GM23248 (cell line): ENCODE measurements at regions not wholly inside any gene's neighbourhood (a gene's known extent, or its start where the extent isn't known, plus 50 kb on each side); places are given as distances from the start of the nearest gene placed in this dataset.

Experiments
- DNase-seq: peaks from one replicate; pipeline ENCODE4 v3.0.0-alpha.2; 2015
- H2AFZ ChIP-seq: fragments of 200-600 bp; sonication (generic); 2 replicates; pipeline ENCODE4 v1.6.1; 2016; ENCODE audit warnings: antibody characterized with exemption
- H3F3A ChIP-seq: fragments of 200-600 bp; sonication (generic); 2 replicates; pipeline ENCODE4 v1.6.1; 2016; ENCODE audit warnings: mild to moderate bottlenecking, antibody characterized with exemption, mixed run types; ENCODE audit not compliant: insufficient read depth
- H3K27ac ChIP-seq: fragments of 200-600 bp; sonication (generic); 2 replicates; pipeline ENCODE4 v1.5.1; 2016; ENCODE audit warnings: mild to moderate bottlenecking
- H3K27me3 ChIP-seq: fragments of 200-600 bp; sonication (generic); replicated peaks from 2 replicates; pipeline ENCODE4 v1.6.1; 2016; ENCODE audit warnings: mild to moderate bottlenecking; ENCODE audit not compliant: insufficient read depth
- H3K36me3 ChIP-seq: fragments of 200-600 bp; sonication (generic); 2 replicates; pipeline ENCODE4 v1.6.1; 2016; ENCODE audit warnings: low read depth, mild to moderate bottlenecking
- H3K4me1 ChIP-seq: fragments of 200-600 bp; sonication (generic); 2 replicates; pipeline ENCODE4 v1.6.1; 2016; ENCODE audit warnings: mild to moderate bottlenecking; ENCODE audit not compliant: insufficient read depth
- H3K4me2 ChIP-seq: fragments of 200-600 bp; sonication (generic); one replicate; pipeline ENCODE4 v1.6.1; 2016; ENCODE audit warnings: mild to moderate bottlenecking; ENCODE audit not compliant: unreplicated experiment
- H3K4me3 ChIP-seq: fragments of 200-600 bp; sonication (generic); 2 replicates; pipeline ENCODE4 v1.5.1; 2016; ENCODE audit warnings: mild to moderate bottlenecking
- H3K79me2 ChIP-seq: fragments of 200-600 bp; sonication (generic); 2 replicates; pipeline ENCODE4 v1.6.1; 2016; ENCODE audit warnings: mild to moderate bottlenecking; ENCODE audit not compliant: insufficient read depth
- H3K9ac ChIP-seq: fragments of 200-600 bp; sonication (generic); 2 replicates; pipeline ENCODE4 v1.6.1; 2016; ENCODE audit warnings: mild to moderate bottlenecking
- H3K9me2 ChIP-seq: fragments of 200-600 bp; sonication (generic); 2 replicates; pipeline ENCODE4 v1.6.1; 2016; ENCODE audit warnings: mixed run types, mild to moderate bottlenecking, moderate library complexity; ENCODE audit not compliant: insufficient read depth
- H3K9me3 ChIP-seq: fragments of 200-600 bp; sonication (generic); one replicate; pipeline ENCODE4 v1.6.1; 2017; ENCODE audit warnings: low read depth
- H4K20me1 ChIP-seq: fragments of 200-600 bp; sonication (generic); 2 replicates; pipeline ENCODE4 v1.6.0; 2016; ENCODE audit not compliant: insufficient read depth
- EZH2 ChIP-seq: fragments of 200-600 bp; sonication (generic); IDR thresholded peaks from 2 replicates; pipeline ENCODE4 v1.6.1; 2018; ENCODE audit warnings: antibody characterized with exemption, mild to moderate bottlenecking; ENCODE audit not compliant: insufficient read depth, poor library complexity, severe bottlenecking
- EZH2phosphoT487 ChIP-seq: fragments of 200-600 bp; sonication (generic); IDR thresholded peaks from 2 replicates; pipeline ENCODE4 v1.6.1; 2018; ENCODE audit warnings: antibody characterized with exemption, moderate library complexity, mild to moderate bottlenecking, low read depth; ENCODE audit not compliant: insufficient read depth
- WGBS, 2 experiments: methylation state at CpG; one replicate each; pipeline ENCODE4 v1.1.6; 2015 to 2017; ENCODE audit warnings: low lambda C conversion rate in 2 of 2, low coverage in 1 of 2; ENCODE audit errors: missing lambda C conversion rate in 2 of 2; 5-methylcytosine and 5-hydroxymethylcytosine counted together
- in situ Hi-C: fragments of 300-500 bp; cut with MboI; formaldehyde crosslinking; loops from 2 replicates; pipeline ENCODE4 v1.15.0; 2020

DNA sequence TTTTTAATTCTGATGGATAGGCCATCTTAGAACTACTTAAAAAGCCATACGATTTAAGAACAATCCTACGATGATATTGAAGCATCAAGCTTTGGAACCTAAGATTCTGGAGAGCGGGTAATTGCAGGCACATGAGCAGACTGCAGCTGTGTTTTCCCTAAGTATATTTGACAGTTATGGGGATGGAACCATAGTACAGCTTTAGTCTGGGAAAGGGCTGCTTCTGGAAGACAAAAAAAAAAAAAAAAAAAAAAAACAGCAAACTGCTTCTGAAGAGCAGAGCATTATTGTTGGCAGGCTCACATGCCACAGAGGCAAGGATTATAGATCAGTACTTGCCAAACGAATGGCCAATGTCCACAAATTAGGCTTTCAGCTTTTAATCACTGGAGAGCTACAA, 1618.7 kb downstream of the AMY1C start:
- Histone ChIP-seq H3K36me3 (no peaks in the 10 kb centered on the region), H4K20me1 (no peaks in the 10 kb centered on the region), H3K27me3 (no peaks in the 10 kb centered on the region), H3K27ac (no peak overlapping the region), H3K9me2 (no peaks in the 10 kb centered on the region; the same call in 1 of the 2 replicates), H3K79me2 (no peaks in the 10 kb centered on the region), H3K9me3 (no peaks in the 10 kb centered on the region), H3K4me1 (no peaks in the 10 kb centered on the region), H2AFZ (no peak overlapping the region), H3K4me2 (no peak overlapping the region), H3K9ac (no peak overlapping the region), H3K4me3 (no peak overlapping the region), H3F3A (no peaks in the 10 kb centered on the region)
- WGBS, 2 experiments = 14 to 22% methylated on average over 4 of the region's 4 CpGs
- no peak for DNase-seq
- in situ Hi-C loops = no loop called here
- TF ChIP-seq EZH2 = no peak
- no peak for TF ChIP-seq EZH2phosphoT487

DNA sequence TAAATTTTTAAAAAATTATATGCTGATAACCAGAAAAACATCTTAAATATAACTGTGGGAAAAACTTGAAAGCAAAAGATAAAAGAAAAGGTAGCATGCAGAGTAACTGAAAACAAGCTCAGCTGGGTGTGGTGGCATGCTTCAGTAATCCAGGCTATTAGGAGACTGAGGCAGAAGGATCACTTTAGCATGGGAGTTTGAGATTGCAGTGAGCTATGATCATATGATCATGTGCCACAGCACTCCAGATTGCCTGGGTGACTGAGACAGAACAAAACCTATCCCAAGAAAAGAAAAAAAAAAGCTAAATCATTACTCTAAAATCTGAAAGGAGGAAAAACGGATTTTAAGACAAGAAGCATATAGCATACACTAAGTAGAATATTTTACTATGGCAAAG, 1624.0 kb downstream of the AMY1C start:
- no peaks in the 10 kb centered on the region for H3K79me2 ChIP-seq
- no peak overlapping the region for H3K4me2 ChIP-seq
- H3K36me3 ChIP-seq = no peaks in the 10 kb centered on the region
- H4K20me1 ChIP-seq = no peaks in the 10 kb centered on the region
- H3F3A ChIP-seq = no peaks in the 10 kb centered on the region
- no peak overlapping the region for H2AFZ ChIP-seq
- H3K4me3 ChIP-seq = no peak overlapping the region
- TF ChIP-seq EZH2phosphoT487 = no peak
- no peak for TF ChIP-seq EZH2
- H3K9me3 ChIP-seq = no peaks in the 10 kb centered on the region
- DNase-seq = no peak
- WGBS, 2 experiments = 5 to 9% methylated on average over 1 of the region's 1 CpG
- H3K4me1 ChIP-seq = no peaks in the 10 kb centered on the region
- no peak overlapping the region for H3K9ac ChIP-seq
- H3K27me3 ChIP-seq = no peaks in the 10 kb centered on the region
- H3K27ac ChIP-seq = no peak overlapping the region
- no peaks in the 10 kb centered on the region; the same call in 1 of the 2 replicates for H3K9me2 ChIP-seq
- in situ Hi-C loops = no loop called here

DNA sequence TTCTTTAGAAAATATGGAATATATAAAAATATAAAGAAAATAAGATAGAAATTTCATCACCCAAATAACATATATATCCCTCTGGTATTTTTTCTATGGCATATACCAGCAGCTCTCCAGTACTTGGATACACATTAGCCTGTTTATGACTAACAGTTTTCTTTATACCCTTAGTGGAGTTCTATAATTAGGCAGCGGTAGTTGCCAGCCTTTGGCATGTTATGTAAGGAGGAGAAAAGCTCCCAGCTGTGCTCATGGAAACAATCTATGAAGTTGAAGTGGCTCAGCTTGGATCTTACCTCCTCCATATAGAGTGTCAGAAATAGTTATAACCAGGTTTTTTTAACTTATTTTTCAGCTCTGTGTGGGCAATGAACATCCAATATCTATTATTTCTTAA, 1636.8 kb downstream of the AMY1C start:
- H3K9me2 ChIP-seq = no peaks in the 10 kb centered on the region
- H3K79me2 ChIP-seq = no peaks in the 10 kb centered on the region
- H3K27ac ChIP-seq = no peak overlapping the region
- in situ Hi-C loops = no loop called here
- no peaks in the 10 kb centered on the region for H3K4me1 ChIP-seq
- no peak for TF ChIP-seq EZH2phosphoT487
- TF ChIP-seq EZH2 = no peak
- H3K4me2 ChIP-seq = no peak overlapping the region
- 55 to 74% methylated on average over 1 of the region's 1 CpG for WGBS, 2 experiments
- no peaks in the 10 kb centered on the region for H3F3A ChIP-seq
- H3K27me3 ChIP-seq = no peaks in the 10 kb centered on the region
- no peak overlapping the region for H2AFZ ChIP-seq
- H3K4me3 ChIP-seq = no peak overlapping the region
- no peaks in the 10 kb centered on the region for H3K9me3 ChIP-seq
- H3K36me3 ChIP-seq = no peaks in the 10 kb centered on the region
- no peaks in the 10 kb centered on the region for H4K20me1 ChIP-seq
- no peak for DNase-seq
- no peak overlapping the region for H3K9ac ChIP-seq

DNA sequence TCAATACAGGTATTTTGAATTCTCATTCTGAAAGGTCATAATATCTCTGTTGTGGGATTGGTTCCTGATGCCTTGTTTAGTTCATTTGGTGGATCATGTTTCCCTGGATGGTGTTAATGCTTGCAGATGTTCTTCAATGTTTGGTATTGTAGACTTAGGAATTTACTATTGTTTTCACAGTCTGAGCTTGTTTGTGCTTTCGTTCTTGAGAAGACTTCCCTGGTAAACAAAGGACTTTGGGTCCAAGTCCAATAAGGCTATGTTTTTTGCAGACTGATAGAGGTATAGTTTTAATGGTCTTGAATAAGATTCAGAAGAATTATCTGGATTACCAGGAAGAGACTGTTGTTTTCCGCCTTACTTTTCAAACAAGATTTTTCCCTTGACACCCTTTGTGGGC, 1646.3 kb downstream of the AMY1C start:
- no peaks in the 10 kb centered on the region for H3K9me2 ChIP-seq
- DNase-seq = no peak
- no peaks in the 10 kb centered on the region for H4K20me1 ChIP-seq
- no peaks in the 10 kb centered on the region for H3K9me3 ChIP-seq
- in situ Hi-C loops = no loop called here
- H3K36me3 ChIP-seq = no peaks in the 10 kb centered on the region
- no peak overlapping the region for H3K27ac ChIP-seq
- TF ChIP-seq EZH2 = no peak
- no peak for TF ChIP-seq EZH2phosphoT487
- 8 to 11% methylated on average over 2 of the region's 2 CpGs for whole genome bisulfite sequencing, 2 experiments
- H3K4me3 ChIP-seq = no peak overlapping the region
- no peaks in the 10 kb centered on the region for H3K4me1 ChIP-seq
- H3F3A ChIP-seq = no peaks in the 10 kb centered on the region
- H3K79me2 ChIP-seq = no peaks in the 10 kb centered on the region
- no peak overlapping the region for H2AFZ ChIP-seq
- no peak overlapping the region for H3K9ac ChIP-seq
- no peak overlapping the region for H3K4me2 ChIP-seq
- no peaks in the 10 kb centered on the region for H3K27me3 ChIP-seq

- no peak overlapping the region for H3K9ac ChIP-seq
- no peak overlapping the region for H2AFZ ChIP-seq
- DNase-seq = no peak
- H3K9me2 ChIP-seq = no peaks in the 10 kb centered on the region
- H3F3A ChIP-seq = no peaks in the 10 kb centered on the region
- H3K27me3 ChIP-seq = no peaks in the 10 kb centered on the region
- no peaks in the 10 kb centered on the region for H4K20me1 ChIP-seq
- no peak overlapping the region for H3K4me3 ChIP-seq
- no peaks in the 10 kb centered on the region for H3K9me3 ChIP-seq
- H3K4me1 ChIP-seq = no peaks in the 10 kb centered on the region
- H3K79me2 ChIP-seq = no peaks in the 10 kb centered on the region
- in situ Hi-C loops = no loop called here
- H3K4me2 ChIP-seq = no peak overlapping the region
- no peaks in the 10 kb centered on the region for H3K36me3 ChIP-seq
- no peak for TF ChIP-seq EZH2
- TF ChIP-seq EZH2phosphoT487 = no peak
- no peak overlapping the region for H3K27ac ChIP-seq
Observed at GRCh38 chr1:105398909-105399308, 1649.2 kb downstream of the AMY1C start.
